ENCODE measurements at regions not wholly inside any gene's neighbourhood (a gene's known extent, or its start where the extent isn't known, plus 50 kb on each side); places are given as distances from the start of the nearest gene placed in this dataset.

DNA sequence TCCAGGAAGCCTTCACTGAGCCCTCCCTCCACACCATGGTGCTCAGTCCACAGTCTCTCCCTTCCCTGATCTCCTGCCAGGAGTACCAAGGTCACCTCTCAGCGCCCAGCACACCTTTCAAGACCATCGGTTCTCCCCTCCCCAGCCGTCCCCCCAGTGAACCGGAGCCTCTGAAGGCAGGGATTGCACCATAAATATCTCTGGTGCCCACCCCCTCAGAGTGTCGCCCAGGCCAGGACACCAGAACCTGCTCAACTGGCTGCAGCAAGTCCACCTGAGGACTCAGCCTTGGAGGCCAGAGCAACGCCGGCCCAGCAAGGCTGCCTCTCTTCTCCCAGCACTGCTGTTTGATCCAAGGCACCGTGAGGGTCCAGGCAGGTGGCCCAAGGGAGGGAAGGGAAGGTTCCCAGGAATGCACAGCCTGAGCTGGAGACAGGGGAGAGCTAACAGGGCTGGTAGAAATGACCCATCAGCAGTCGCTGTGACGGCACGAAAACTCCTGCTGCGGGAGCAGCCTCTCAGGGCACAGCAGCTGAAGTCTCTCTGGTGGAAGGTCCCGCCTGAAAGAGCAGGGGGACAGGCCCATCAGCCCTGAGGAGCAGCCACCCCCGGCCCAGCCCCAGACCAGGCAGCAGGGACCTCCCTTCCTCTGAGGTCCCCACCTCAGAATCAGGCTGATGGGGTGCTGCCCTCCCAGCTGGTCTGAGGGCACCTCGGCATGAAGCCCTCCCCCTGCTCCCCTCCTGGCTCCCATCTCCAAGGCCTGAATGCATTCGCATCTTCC is 80.3 kb downstream of the BUD13 start:
- TF ChIP-seq POLR2AphosphoS5 (IDR thresholded peaks at IDR 0.05) = no peak
- TF ChIP-seq, protein P1, sequence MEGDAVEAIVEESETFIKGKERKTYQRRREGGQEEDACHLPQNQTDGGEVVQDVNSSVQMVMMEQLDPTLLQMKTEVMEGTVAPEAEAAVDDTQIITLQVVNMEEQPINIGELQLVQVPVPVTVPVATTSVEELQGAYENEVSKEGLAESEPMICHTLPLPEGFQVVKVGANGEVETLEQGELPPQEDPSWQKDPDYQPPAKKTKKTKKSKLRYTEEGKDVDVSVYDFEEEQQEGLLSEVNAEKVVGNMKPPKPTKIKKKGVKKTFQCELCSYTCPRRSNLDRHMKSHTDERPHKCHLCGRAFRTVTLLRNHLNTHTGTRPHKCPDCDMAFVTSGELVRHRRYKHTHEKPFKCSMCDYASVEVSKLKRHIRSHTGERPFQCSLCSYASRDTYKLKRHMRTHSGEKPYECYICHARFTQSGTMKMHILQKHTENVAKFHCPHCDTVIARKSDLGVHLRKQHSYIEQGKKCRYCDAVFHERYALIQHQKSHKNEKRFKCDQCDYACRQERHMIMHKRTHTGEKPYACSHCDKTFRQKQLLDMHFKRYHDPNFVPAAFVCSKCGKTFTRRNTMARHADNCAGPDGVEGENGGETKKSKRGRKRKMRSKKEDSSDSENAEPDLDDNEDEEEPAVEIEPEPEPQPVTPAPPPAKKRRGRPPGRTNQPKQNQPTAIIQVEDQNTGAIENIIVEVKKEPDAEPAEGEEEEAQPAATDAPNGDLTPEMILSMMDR (IDR thresholded peaks at IDR 0.05) = no peak

Measured in gastroesophageal sphincter (tissue), 3 donors.